ENCODE measurements at regions not wholly inside any gene's neighbourhood (a gene's known extent, or its start where the extent isn't known, plus 50 kb on each side); places are given as distances from the start of the nearest gene placed in this dataset.

- no peak for TF ChIP-seq POLR2A (IDR thresholded peaks at IDR 0.05)
- no peak for TF ChIP-seq CTCF (IDR thresholded peaks at IDR 0.05)
Measured at GRCh38 chr2:12126318-12126717, 379.9 kb downstream of the LPIN1 start.
